ENCODE measurements at regions not wholly inside any gene's neighbourhood (a gene's known extent, or its start where the extent isn't known, plus 50 kb on each side); places are given as distances from the start of the nearest gene placed in this dataset.

- no peak for TF ChIP-seq ASH1L (IDR thresholded peaks at IDR 0.05; ENCODE audit: borderline replicate concordance, low read depth, partially characterized antibody)
These were observed 95.4 kb upstream of the HABP2 start (continued) for GRCh38 chr10:113457408-113457807.

- DNase-seq (ENCODE audit: extremely low read depth in 1 of 4, low spot score in 3 of 4) (no peak), FAIRE-seq (no peak), ATAC-seq (no peak)
- 0% methylated on average over 10 of the region's 10 CpGs for WGBS (ENCODE audit: insufficient coverage, low coverage, missing lambda C conversion rate)
- Histone ChIP-seq H3K4me3 (no peak overlapping the region), H3K27me3 (ENCODE audit: control insufficient read depth in 2 of 2, insufficient read depth in 2 of 2, low read length in 2 of 2) (no peaks in the 10 kb centered on the region; a peak in 1 of 5 replicates), H3K36me3 (ENCODE audit: control insufficient read depth, insufficient read depth, low read length) (no peaks in the 10 kb centered on the region), H3K4me2 (ENCODE audit: insufficient read depth, low read length) (no peak overlapping the region), H3K9me3 (replicated peaks; ENCODE audit: control insufficient read depth, insufficient read depth, low read depth, low read length) (no peaks in the 10 kb centered on the region), H3K79me2 (ENCODE audit: control insufficient read depth, insufficient read depth, low read length) (no peaks in the 10 kb centered on the region), H3K9me1 (ENCODE audit: control insufficient read depth, insufficient read depth, low read length) (peaks cover 3% of the 10 kb centered on the region), H3K4me1 (replicated peaks in 1 of 2; ENCODE audit: control insufficient read depth in 2 of 2, insufficient read depth in 2 of 2, low read length in 2 of 2) (no peaks in the 10 kb centered on the region), H3K9ac (ENCODE audit: insufficient read depth in 1 of 2, low read depth in 2 of 2, low read length in 2 of 2) (no peak overlapping the region), H4K20me1 (replicated peaks; ENCODE audit: control insufficient read depth, insufficient read depth, low read length) (no peaks in the 10 kb centered on the region), H2AFZ (ENCODE audit: low read depth, low read length) (no peak overlapping the region), H3K27ac (ENCODE audit: extremely low read depth, low read depth, low read length) (no peak overlapping the region)
- ChIA-PET CTCF (ENCODE audit: low intra/inter-chr PET ratio) (no interaction called here), POLR2A (no interaction called here)
- no TSS peak for BruUV-seq (replicated peaks)
- in situ Hi-C loops (cut with MboI) (no loop called here), intact Hi-C loops (cut with micrococcal nuclease) (no loop called here)
- TF ChIP-seq LCOR (CRISPR knock-in tag; IDR thresholded peaks at IDR 0.05) (no peak), ZNF584 (CRISPR knock-in tag; IDR thresholded peaks at IDR 0.05; ENCODE audit: low read depth) (no peak), BCLAF1 (IDR thresholded peaks at IDR 0.05; ENCODE audit: borderline replicate concordance in 1 of 2, control insufficient read depth in 1 of 2, low read depth in 2 of 2, low read length in 1 of 2) (no peak), SMARCC2 (IDR thresholded peaks at IDR 0.05; ENCODE audit: low read depth) (no peak), CREBBP (IDR thresholded peaks at IDR 0.05; ENCODE audit: low read depth, low read length) (no peak), SIRT6 (IDR thresholded peaks at IDR 0.05; ENCODE audit: low read depth, low read length) (no peak), MBD2 (IDR thresholded peaks at IDR 0.05; ENCODE audit: borderline replicate concordance, low read depth) (no peak), NR1H2 (CRISPR knock-in tag; IDR thresholded peaks at IDR 0.05) (no peak), CTCF (IDR thresholded peaks at IDR 0.05 in 2 of 3, conservative IDR thresholded peaks at IDR 0.05 in 1 of 3; ENCODE audit: insufficient read depth in 2 of 3, low read depth in 1 of 3, low read length in 3 of 3) (no peak), ZNF639 (CRISPR knock-in tag; conservative IDR thresholded peaks at IDR 0.05 in 1 of 2, IDR thresholded peaks at IDR 0.05 in 1 of 2) (no peak), ZFP91 (CRISPR knock-in tag; IDR thresholded peaks at IDR 0.05) (no peak), LEF1 (IDR thresholded peaks at IDR 0.05) (no peak)
These were observed 94.4 kb upstream of the HABP2 start for GRCh38 chr10:113458451-113458850.

Data from K562 (cell line).